GM12874 (cell line): ENCODE measurements at regions not wholly inside any gene's neighbourhood (a gene's known extent, or its start where the extent isn't known, plus 50 kb on each side); places are given as distances from the start of the nearest gene placed in this dataset.
A peak's percentile ranks its signal among the peaks of the same experiment; 100 is the strongest.

Experiments used
- CTCF ChIP-seq: IDR thresholded peaks from 2 replicates; pipeline ENCODE4 v1.5.1; 2011; ENCODE audit warnings: low read depth, mild to moderate bottlenecking, control low read depth, low read length, moderate library complexity; ENCODE audit not compliant: insufficient read depth

GRCh38 chr2:158741625-158742024 is 53.5 kb upstream of the DAPL1 start:
- no peak for TF ChIP-seq CTCF

GRCh38 chr2:158742536-158742935 is 52.6 kb upstream of the DAPL1 start:
- TF ChIP-seq CTCF, result no peak

- TF ChIP-seq CTCF, result no peak
Measured at GRCh38 chr2:158743466-158743865, 51.7 kb upstream of the DAPL1 start.

GRCh38 chr2:158743879-158744278 is 51.2 kb upstream of the DAPL1 start:
- no peak for TF ChIP-seq CTCF

GRCh38 chr2:158745067-158745865 is 49.9 kb upstream of the DAPL1 start:
- TF ChIP-seq CTCF, result peak; percentile 54; the same call in 1 of the 2 replicates
